ENCODE measurements at regions not wholly inside any gene's neighbourhood (a gene's known extent, or its start where the extent isn't known, plus 50 kb on each side); places are given as distances from the start of the nearest gene placed in this dataset.

DNA sequence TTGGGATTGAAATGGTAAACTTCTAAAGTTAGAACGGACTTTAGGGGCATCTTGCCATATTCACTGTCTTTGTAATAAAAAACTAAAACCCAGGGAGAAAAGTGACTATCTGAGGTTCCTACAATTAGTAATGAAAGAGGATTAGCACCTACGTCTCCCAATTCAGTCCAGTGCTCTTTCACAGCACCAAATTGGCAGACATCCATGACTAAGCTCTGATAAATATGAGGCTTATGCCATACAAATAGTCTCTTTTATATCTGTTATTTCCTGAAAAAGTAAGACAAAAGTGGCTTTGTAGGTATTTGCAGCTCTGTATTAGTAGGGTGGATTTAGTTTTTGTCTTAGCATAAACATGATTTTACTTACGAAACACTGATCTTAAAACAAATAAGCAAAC lies 315.0 kb upstream of the NRIP1 start:
- TF ChIP-seq, protein P1, sequence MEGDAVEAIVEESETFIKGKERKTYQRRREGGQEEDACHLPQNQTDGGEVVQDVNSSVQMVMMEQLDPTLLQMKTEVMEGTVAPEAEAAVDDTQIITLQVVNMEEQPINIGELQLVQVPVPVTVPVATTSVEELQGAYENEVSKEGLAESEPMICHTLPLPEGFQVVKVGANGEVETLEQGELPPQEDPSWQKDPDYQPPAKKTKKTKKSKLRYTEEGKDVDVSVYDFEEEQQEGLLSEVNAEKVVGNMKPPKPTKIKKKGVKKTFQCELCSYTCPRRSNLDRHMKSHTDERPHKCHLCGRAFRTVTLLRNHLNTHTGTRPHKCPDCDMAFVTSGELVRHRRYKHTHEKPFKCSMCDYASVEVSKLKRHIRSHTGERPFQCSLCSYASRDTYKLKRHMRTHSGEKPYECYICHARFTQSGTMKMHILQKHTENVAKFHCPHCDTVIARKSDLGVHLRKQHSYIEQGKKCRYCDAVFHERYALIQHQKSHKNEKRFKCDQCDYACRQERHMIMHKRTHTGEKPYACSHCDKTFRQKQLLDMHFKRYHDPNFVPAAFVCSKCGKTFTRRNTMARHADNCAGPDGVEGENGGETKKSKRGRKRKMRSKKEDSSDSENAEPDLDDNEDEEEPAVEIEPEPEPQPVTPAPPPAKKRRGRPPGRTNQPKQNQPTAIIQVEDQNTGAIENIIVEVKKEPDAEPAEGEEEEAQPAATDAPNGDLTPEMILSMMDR (IDR thresholded peaks at IDR 0.05): no peak
- no peak for TF ChIP-seq ZFX (IDR thresholded peaks at IDR 0.05; ENCODE audit: borderline replicate concordance)
